ENCODE measurements at regions not wholly inside any gene's neighbourhood (a gene's known extent, or its start where the extent isn't known, plus 50 kb on each side); places are given as distances from the start of the nearest gene placed in this dataset.

DNA sequence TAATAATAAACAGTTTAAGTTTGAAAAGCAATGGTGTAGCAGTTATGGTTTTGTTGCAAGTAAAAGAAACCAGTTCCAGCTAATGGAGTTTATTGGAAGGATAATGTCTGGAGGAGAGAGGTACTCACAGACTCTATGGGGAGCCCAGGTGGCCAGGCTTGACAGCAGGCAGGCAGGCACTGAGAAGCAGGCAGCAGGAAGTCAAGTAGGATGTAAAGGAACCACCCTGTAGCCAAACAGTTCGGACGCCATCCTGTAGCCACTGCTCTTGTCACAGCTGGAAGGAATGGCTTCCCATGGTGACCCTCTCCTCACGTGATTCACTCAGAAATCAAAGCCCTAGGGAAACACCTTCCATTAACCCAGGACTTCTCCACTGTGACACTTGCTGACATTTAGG, 96.7 kb upstream of the MC3R start:
- H3K36me3 Mint-ChIP-seq (ENCODE audit: low read depth), result peaks cover 43% of the 10 kb centered on the region
- TF ChIP-seq EZH2phosphoT487 (IDR thresholded peaks at IDR 0.05; ENCODE audit: unreplicated experiment) (no peak), EZH2 (IDR thresholded peaks at IDR 0.05; ENCODE audit: low read depth, unreplicated experiment) (no peak), ZNF462 (CRISPR knock-in tag; IDR thresholded peaks at IDR 0.05) (no peak)
- H3F3A ChIP-seq (replicated peaks; ENCODE audit: low read depth), result no peaks in the 10 kb centered on the region
- no peak overlapping the region for H3K4me2 ChIP-seq
- no peaks in the 10 kb centered on the region for H3K27me3 ChIP-seq (ENCODE audit: insufficient read depth)
- H3K4me1 ChIP-seq (ENCODE audit: insufficient read depth), result no peaks in the 10 kb centered on the region
- no peak overlapping the region for H3K27ac Mint-ChIP-seq
- no peak overlapping the region for H3K27ac ChIP-seq (ENCODE audit: low read depth)
- H2AFZ ChIP-seq, result no peak overlapping the region
- H3K9me3 Mint-ChIP-seq, result no peaks in the 10 kb centered on the region; the same call in 1 of the 3 replicates
- DNase-seq (ENCODE audit: low spot score), result no peak
- H3K36me3 ChIP-seq (ENCODE audit: insufficient read depth), result no peaks in the 10 kb centered on the region
- no peaks in the 10 kb centered on the region for H4K20me1 ChIP-seq (replicated peaks; ENCODE audit: insufficient read depth)
- H3K79me2 ChIP-seq (replicated peaks; ENCODE audit: insufficient read depth), result no peaks in the 10 kb centered on the region
- peaks cover 9% of the 10 kb centered on the region for H3K27me3 Mint-ChIP-seq (ENCODE audit: insufficient read depth, low read depth, poor library complexity)
- ATAC-seq, result no peak
- no peak overlapping the region for H3K4me3 Mint-ChIP-seq
- no peak overlapping the region for H3K4me3 ChIP-seq
- H3K9me2 ChIP-seq (ENCODE audit: insufficient read depth), result no peaks in the 10 kb centered on the region
- H3K4me1 Mint-ChIP-seq, result no peaks in the 10 kb centered on the region

GRCh38 chr20:56153926-56154325, 94.6 kb upstream of the MC3R start:
- H3K4me1 Mint-ChIP-seq, result no peaks in the 10 kb centered on the region
- no peaks in the 10 kb centered on the region for H3K79me2 ChIP-seq (replicated peaks; ENCODE audit: insufficient read depth)
- peaks cover 5% of the 10 kb centered on the region for H3K9me3 Mint-ChIP-seq
- H2AFZ ChIP-seq, result no peak overlapping the region
- no peaks in the 10 kb centered on the region for H3F3A ChIP-seq (replicated peaks; ENCODE audit: low read depth)
- no peak overlapping the region for H3K27ac Mint-ChIP-seq
- H3K27me3 Mint-ChIP-seq (ENCODE audit: insufficient read depth, low read depth, poor library complexity), result peaks cover 9% of the 10 kb centered on the region
- H3K27ac ChIP-seq (ENCODE audit: low read depth), result no peak overlapping the region
- no peak overlapping the region for H3K4me3 ChIP-seq
- no peaks in the 10 kb centered on the region for H3K36me3 ChIP-seq (ENCODE audit: insufficient read depth)
- H3K27me3 ChIP-seq (ENCODE audit: insufficient read depth), result no peaks in the 10 kb centered on the region
- H3K36me3 Mint-ChIP-seq (ENCODE audit: low read depth), result peaks cover 36% of the 10 kb centered on the region
- no peaks in the 10 kb centered on the region for H4K20me1 ChIP-seq (replicated peaks; ENCODE audit: insufficient read depth)
- DNase-seq (ENCODE audit: low spot score) (no peak), ATAC-seq (no peak)
- H3K9me2 ChIP-seq (ENCODE audit: insufficient read depth), result no peaks in the 10 kb centered on the region
- no peak overlapping the region for H3K4me2 ChIP-seq
- H3K4me3 Mint-ChIP-seq, result no peak overlapping the region
- H3K4me1 ChIP-seq (ENCODE audit: insufficient read depth), result no peaks in the 10 kb centered on the region
- TF ChIP-seq CREB1 (CRISPR knock-in tag; IDR thresholded peaks at IDR 0.05; ENCODE audit: low read depth) (no peak), CTCF (conservative IDR thresholded peaks at IDR 0.05; ENCODE audit: low read depth in 2 of 2) (no peak), STAT1 (IDR thresholded peaks at IDR 0.05; ENCODE audit: unreplicated experiment) (no peak), POLR2AphosphoS5 (IDR thresholded peaks at IDR 0.05; ENCODE audit: low read depth) (no peak), JUNB (IDR thresholded peaks at IDR 0.05; ENCODE audit: unreplicated experiment) (no peak), EZH2 (IDR thresholded peaks at IDR 0.05; ENCODE audit: low read depth, unreplicated experiment) (no peak), ZNF114 (CRISPR knock-in tag; IDR thresholded peaks at IDR 0.05) (no peak)
- TF ChIP-seq, protein P1, sequence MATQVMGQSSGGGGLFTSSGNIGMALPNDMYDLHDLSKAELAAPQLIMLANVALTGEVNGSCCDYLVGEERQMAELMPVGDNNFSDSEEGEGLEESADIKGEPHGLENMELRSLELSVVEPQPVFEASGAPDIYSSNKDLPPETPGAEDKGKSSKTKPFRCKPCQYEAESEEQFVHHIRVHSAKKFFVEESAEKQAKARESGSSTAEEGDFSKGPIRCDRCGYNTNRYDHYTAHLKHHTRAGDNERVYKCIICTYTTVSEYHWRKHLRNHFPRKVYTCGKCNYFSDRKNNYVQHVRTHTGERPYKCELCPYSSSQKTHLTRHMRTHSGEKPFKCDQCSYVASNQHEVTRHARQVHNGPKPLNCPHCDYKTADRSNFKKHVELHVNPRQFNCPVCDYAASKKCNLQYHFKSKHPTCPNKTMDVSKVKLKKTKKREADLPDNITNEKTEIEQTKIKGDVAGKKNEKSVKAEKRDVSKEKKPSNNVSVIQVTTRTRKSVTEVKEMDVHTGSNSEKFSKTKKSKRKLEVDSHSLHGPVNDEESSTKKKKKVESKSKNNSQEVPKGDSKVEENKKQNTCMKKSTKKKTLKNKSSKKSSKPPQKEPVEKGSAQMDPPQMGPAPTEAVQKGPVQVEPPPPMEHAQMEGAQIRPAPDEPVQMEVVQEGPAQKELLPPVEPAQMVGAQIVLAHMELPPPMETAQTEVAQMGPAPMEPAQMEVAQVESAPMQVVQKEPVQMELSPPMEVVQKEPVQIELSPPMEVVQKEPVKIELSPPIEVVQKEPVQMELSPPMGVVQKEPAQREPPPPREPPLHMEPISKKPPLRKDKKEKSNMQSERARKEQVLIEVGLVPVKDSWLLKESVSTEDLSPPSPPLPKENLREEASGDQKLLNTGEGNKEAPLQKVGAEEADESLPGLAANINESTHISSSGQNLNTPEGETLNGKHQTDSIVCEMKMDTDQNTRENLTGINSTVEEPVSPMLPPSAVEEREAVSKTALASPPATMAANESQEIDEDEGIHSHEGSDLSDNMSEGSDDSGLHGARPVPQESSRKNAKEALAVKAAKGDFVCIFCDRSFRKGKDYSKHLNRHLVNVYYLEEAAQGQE (IDR thresholded peaks at IDR 0.05; ENCODE audit: unreplicated experiment), result no peak

Measured in GM23338 (cell line).